ENCODE measurements at regions not wholly inside any gene's neighbourhood (a gene's known extent, or its start where the extent isn't known, plus 50 kb on each side); places are given as distances from the start of the nearest gene placed in this dataset.

- TF ChIP-seq CTCF (IDR thresholded peaks at IDR 0.05) (no peak), POLR2A (IDR thresholded peaks at IDR 0.05) (no peak)
Observed at GRCh38 chr4:81335122-81335912, 120.3 kb upstream of the PRKG2 start.

Measured in thyroid gland (tissue), 4 donors.